OCI-LY7 (cell line): ENCODE measurements at regions not wholly inside any gene's neighbourhood (a gene's known extent, or its start where the extent isn't known, plus 50 kb on each side); places are given as distances from the start of the nearest gene placed in this dataset.

Experiments
- EZH2phosphoT487 ChIP-seq: fragments of 200-600 bp; sonication (generic); IDR thresholded peaks from 2 replicates; pipeline ENCODE4 v1.6.1; 2018; ENCODE audit warnings: low read depth, borderline replicate concordance, mild to moderate bottlenecking, mixed run types, antibody characterized with exemption, low read length, moderate library complexity, mixed read lengths
- TF ChIP-seq, protein P1 (sequence below): fragments of 200-600 bp; sonication (generic); conservative IDR thresholded peaks from 2 replicates; pipeline ENCODE4 v1.5.1; 2014; ENCODE audit warnings: mild to moderate bottlenecking, antibody characterized with exemption, low read length, moderate library complexity, mixed read lengths

DNA sequence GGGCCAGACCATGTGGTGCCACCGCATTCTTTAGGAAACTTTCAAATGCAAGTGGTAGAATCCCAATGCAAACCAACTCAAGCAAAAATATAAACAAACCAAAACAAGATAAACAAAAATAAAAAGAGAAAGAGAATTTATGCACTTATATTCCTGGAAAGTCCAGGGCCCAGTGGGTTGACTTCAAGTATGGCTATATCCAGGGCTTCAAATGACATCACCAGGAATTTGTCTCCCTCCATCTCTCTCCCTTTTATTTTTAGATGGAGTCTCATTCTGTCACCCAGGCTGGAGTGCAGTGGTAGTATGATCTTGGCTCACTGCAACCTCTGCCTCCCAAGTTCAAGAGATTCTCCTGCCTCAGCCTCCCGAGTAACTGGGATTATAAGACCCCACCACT is 56.1 kb upstream of the PNRC1 start:
- TF ChIP-seq, protein P1, sequence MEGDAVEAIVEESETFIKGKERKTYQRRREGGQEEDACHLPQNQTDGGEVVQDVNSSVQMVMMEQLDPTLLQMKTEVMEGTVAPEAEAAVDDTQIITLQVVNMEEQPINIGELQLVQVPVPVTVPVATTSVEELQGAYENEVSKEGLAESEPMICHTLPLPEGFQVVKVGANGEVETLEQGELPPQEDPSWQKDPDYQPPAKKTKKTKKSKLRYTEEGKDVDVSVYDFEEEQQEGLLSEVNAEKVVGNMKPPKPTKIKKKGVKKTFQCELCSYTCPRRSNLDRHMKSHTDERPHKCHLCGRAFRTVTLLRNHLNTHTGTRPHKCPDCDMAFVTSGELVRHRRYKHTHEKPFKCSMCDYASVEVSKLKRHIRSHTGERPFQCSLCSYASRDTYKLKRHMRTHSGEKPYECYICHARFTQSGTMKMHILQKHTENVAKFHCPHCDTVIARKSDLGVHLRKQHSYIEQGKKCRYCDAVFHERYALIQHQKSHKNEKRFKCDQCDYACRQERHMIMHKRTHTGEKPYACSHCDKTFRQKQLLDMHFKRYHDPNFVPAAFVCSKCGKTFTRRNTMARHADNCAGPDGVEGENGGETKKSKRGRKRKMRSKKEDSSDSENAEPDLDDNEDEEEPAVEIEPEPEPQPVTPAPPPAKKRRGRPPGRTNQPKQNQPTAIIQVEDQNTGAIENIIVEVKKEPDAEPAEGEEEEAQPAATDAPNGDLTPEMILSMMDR = no peak
- TF ChIP-seq EZH2phosphoT487 = no peak
